Hippocampal formation (tissue), 2 donors: ENCODE measurements at regions not wholly inside any gene's neighbourhood (a gene's known extent, or its start where the extent isn't known, plus 50 kb on each side); places are given as distances from the start of the nearest gene placed in this dataset.

Experiments used
- DNase-seq, 2 donors: peaks; one replicate each; lab custom pipeline; 2025; lab: John Stamatoyannopoulos, UW

GRCh38 chr4:117801756-117802155, 232.5 kb upstream of the NDST3 start:
- no peak for DNase-seq

DNA sequence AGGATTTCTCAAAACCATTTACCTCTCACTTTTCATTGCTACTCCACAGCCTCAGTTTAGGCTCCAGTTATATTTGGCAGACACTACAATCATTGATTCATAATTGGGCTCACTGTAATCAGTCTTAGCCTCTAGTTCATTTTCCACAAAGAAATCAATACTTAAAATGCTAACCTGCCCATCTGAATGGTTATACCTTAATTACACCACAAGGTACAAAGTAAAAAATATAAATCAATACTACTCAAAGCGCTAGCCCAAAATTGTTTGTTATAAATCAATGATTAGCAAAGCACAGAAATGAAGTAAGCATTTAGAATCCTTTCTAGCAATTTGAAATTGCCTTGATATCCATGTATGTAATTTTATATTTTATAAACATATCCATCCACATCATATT, 222.6 kb upstream of the NDST3 start:
- DNase-seq = no peak

DNA sequence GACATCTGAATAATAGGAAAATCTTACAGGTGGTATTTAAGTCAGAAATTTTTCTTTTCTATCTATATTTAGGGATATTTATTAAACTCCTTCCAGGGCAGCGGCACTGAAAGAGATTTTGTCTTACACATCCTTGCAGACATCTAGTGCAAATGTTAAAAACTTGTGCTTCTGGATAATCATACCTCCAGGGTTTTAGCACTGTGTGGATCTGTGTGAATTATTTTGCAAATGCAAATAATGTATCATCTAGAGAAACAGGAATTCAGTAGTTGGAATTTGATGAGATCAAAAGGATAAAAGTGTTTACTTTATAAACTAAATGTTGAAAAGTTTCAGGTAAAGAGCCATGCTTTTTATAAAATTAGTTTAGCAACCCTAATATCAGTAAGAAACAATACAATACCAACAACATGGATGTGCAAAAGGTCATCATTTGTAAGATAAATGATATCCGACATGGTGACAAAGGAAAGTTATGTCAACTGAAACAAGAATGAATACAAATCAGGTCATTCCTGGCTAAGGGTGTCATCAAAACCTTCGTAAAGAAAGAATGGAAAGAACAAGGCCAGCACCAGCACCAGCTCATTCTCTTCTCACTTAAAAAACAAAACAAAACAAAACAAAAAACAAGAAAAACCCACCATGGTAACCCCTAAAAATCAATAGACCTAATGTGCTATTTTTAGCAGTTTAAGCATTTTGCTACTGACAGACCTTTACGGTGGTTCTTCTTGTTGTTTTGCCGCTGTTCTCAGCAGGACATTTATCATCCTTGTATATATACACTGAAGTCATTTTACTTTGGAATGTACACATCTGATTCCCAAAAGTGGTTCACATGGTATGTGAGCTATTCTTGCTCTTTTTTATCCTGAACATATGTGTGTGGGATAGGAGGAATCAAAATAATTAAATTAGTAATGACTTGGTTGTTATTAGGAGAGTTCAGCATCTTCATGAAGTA, 219.7 kb upstream of the NDST3 start:
- DNase-seq = no peak

DNA sequence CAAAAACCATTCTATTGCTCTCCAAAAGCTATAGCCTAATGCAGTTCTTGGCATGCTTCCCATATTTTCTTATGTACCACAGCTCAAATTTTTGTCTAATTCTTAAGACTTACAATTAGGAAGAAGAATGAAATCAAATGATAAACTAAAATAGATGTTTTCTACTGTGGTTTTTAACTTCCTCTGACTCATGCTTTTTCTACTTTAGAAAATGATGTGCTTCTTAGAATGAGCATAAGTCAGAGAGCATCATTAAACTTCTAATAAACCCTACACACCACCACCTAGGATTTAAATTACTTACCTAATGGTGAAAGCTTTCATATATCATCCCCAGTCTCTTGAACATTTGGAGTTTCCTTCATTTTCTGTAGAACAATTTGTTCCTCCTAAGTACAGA, 217.0 kb upstream of the NDST3 start:
- no peak for DNase-seq

DNA sequence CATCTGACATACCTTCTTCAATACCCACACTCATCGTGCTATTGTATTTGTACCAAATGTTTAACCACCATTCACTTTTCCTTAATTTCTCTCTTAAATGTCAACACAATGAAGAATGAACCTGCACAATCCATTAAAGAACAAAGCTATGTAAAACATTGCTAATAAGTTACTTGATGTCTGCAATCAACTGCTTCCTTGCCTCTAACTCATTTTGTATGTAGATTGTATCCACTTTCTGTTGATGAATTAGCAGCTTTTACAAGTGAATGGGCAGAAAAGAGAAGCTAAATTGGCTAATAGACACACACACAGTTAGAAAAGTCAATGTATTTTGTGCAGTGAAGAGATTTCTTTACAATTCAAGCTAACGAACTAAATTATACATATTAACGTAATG, 212.5 kb upstream of the NDST3 start:
- DNase-seq = no peak

DNA sequence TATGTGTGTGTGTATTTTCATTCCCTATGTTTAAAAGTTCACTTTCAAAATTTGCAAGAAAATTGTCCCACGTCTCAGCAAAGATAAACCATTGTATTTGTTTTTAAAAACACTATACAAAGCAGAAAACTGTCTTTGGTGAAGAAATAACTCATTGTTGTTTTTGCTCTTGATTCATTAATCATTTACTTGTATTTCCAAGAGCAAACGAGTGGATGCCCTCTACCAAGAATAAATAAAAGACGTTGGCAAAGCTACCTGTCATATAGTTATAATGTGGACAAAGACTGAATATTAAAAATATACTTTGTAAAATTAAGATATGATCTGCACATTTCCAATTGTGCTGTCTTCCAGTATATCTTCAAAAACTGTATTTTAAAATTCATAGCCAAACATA, 210.9 kb upstream of the NDST3 start:
- no peak for DNase-seq

DNA sequence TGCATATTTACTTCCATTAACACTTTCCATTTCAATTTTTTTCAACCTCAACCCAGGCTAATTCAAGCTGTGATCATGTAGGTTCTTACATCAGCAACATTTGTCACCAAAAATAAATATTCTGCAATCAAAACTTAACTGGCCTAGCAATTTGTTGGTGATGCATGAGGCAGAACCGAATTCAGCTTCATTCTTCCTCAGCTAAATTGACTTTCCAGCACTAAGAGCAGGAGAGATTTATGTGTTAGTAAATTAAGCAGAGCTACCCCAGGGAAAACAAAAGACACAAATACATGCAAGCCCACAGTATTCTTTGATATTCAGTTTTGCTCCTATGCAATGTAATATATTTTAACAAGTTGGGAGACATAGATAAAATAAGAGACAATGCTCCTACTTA, 208.7 kb upstream of the NDST3 start:
- DNase-seq = no peak

- no peak for DNase-seq
Measured at GRCh38 chr4:117831060-117831683, 203.1 kb upstream of the NDST3 start.

DNA sequence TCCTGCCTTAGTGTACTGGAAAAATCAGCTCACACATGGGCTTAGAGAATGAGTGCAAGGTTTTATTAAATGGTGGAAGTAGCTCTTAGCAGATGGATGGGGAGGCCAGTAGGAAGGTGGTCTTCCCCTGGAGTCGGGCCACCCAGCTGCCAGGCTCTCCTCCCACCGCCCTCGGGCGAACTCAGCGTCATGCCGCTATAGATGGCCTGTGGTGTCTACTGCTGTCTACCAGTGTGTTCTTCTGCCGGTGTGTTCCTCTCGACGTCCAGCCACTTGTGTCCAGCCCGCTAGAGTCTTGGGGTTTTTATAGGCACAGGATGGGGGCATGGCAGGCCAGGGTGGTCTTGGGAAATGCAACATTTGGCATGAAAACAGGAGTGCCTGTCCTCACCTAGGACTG, 198.7 kb upstream of the NDST3 start:
- DNase-seq = no peak

DNA sequence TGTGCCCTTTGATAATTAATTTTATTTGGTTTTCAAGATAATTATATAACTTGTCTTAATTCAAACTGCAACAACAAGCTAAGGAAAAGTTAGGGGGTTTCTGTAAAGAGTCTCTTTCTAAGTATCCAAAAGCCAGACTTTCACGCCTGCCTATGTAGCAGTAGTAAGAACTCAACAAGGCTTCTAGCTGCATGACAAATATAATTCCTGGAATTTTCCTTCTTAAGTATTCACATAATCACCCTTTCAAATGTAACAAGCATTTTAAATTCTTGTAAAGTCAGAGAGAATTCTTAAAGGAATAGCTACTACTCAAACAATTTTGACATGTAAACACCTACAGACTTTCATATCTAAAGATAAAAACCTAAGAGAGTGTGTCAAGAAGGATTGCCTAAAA, 189.7 kb upstream of the NDST3 start:
- no peak for DNase-seq

DNA sequence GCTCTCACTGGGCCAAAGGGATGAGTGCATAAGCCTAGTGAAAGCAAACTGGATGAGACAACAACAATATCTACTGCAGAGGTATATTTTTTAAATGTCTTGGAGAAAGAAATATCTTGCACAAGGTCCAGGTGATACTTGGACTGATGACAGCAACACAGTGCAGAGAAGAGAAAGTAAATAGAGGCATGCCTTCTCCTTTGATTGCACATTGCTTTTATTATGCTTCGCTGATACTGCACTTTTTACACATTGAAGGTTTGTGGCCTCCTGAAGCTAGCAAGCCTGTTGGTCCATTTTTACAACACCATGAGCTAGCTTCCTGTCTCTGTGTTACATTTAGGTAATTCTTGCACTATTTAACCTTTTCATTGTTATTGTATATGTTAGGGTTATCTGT, 189.0 kb upstream of the NDST3 start:
- no peak for DNase-seq

DNA sequence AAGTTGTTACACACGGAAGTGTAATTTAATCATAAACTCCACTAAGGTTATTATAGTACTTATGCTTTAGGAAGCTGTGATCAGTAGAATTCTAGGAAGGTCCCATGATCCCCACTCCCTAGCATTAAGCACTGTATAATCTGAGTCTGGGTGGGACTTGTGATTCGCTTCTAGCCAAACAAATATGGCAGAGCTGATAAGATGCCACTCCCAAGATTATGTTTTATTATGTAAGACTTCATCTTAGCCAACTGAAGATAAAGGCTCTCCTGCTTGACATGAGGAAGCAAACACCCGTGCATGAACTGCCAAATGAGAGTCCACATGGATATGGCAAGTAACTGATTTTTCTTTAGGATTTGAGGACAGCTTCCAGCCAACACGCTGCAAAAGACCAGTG, 186.4 kb upstream of the NDST3 start:
- no peak for DNase-seq

DNA sequence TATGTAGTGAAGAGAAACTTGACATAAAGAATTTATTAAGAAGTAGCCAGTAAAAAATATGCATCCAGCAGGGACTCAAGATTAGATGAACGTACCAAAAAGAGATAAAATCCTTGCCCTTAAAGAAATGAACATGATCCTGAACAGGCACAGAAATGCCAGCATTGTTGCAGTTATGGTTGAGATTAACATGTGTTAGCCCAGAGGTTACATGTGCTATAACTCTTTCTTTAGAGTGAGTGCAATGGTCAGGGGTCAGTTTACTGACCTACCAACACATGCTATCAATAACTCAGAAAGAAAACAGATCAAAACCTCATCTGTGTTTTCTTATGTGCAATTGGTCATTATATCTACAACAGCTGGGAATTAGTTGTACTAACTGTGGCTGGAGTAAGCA, 166.1 kb upstream of the NDST3 start:
- no peak for DNase-seq

DNA sequence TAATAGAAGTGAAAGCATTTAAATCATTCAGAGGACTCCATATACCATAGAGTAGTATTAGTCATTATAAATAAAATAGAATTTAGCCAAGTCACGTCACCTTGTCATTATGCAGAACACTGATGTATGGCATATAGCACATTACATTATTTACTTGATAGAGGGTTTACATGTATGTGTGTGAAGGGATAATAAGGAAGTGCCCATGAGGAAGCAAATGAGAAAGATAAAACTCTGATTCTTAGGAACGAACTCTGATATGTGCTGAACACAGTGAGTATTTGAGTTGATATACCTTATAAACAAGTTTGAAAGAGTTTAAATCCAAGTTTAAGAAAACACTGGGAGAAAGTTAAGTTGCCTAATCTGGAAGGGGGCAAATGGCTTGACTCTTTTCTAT, 160.5 kb upstream of the NDST3 start:
- no peak for DNase-seq

GRCh38 chr4:117874216-117874615, 160.1 kb upstream of the NDST3 start:
- no peak for DNase-seq

DNA sequence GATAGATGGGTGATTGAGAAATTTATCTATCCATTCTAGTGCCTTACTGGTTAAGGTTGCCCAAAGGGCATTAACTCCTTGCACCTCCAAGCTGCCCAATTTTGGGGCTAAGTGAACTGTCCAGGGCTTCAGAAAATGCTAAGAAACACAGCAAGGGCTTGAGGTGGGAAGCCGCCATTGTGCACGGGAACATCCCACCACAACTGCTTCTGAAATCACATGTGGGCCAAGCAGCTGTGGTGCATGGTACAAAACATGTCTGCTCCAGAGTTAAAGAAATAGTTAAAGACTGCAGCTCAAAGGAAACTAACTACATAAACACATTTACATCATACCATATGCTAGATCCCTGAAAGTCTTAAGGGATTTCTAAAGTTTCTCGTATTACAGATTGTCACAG, 144.3 kb upstream of the NDST3 start:
- DNase-seq = no peak

DNA sequence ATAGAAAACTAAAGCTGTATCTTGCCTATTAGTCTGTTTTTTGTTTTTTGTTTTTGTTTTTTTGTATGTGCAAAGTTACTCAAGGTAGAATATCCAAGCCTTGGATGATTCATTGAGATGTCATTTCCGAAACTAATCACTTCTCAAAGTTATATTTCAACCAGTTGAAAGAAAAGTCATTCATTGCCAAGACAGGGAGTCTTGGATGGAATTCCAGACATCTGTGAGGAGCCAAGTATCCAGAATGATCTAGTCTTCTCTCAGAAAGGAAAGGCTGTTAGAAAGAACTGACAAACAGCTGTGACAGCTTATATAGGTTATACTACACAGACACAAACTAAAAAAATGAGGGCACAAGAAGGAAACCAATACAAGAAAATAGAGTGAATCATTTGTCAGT, 141.1 kb upstream of the NDST3 start:
- DNase-seq = no peak

GRCh38 chr4:117898496-117898895, 135.8 kb upstream of the NDST3 start:
- no peak for DNase-seq

GRCh38 chr4:117900832-117901231, 133.5 kb upstream of the NDST3 start:
- DNase-seq = no peak

- DNase-seq = no peak
Measured at GRCh38 chr4:117907646-117908045, 126.6 kb upstream of the NDST3 start.

GRCh38 chr4:117908306-117909207, 125.7 kb upstream of the NDST3 start:
- no peak for DNase-seq

- DNase-seq = no peak
Measured at GRCh38 chr4:117916728-117917127, 117.6 kb upstream of the NDST3 start.
